HG02623 (cell line): ENCODE measurements at regions not wholly inside any gene's neighbourhood (a gene's known extent, or its start where the extent isn't known, plus 50 kb on each side); places are given as distances from the start of the nearest gene placed in this dataset.
"Not testable (repeated sequence)": the region's sequence is repeated elsewhere in the genome, so short reads cannot be mapped to it uniquely, and the experiment has no call there.

Experiments used
- ATAC-seq: cut with Tn5 transposase; IDR thresholded peaks from one replicate; pipeline ENCODE4 v1.9.1; 2021; ENCODE audit warnings: moderate library complexity; ENCODE audit not compliant: unreplicated experiment

GRCh38 chr2:183456177-183456576 is 331.9 kb downstream of the NUP35 start:
- ATAC-seq, result no peak

DNA sequence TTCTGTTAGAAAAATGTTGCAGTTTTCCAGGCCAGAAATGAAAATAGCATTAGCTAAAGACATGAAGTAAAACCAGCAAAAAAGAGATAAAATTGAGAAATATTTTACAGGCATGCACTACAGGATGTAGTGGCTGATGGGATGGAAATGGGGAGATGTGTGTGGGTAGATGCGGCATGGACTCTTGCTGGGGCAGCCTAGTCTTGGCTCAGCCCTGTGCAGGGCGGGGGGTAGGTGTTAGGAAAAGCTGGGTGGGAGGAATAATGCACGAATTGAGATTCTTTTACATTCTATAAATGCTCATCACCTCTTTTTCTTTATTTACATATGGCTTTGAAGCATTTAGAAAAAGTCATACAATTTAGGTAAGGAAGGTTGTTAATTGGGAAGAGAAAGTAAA is 334.2 kb downstream of the NUP35 start:
- ATAC-seq, result no peak

DNA sequence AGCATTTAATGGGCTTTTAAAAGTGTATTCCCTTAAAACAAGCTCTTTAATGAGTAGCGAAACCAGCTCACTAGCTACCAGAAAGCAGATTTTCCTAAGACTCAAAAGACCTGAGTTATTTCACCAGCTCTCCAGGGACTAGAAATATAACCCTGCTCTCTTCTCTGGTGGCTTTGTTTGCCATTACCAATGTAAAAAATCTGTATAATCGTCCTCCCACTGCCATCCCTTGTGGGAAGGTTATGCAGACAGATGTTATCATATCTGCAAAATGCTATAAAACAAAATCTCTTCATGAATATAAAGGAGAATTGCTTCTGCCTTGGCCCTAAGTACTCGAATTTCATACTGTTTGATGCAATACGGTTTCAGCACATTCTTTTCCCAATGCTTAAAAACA is 335.2 kb downstream of the NUP35 start:
- ATAC-seq, result no peak

DNA sequence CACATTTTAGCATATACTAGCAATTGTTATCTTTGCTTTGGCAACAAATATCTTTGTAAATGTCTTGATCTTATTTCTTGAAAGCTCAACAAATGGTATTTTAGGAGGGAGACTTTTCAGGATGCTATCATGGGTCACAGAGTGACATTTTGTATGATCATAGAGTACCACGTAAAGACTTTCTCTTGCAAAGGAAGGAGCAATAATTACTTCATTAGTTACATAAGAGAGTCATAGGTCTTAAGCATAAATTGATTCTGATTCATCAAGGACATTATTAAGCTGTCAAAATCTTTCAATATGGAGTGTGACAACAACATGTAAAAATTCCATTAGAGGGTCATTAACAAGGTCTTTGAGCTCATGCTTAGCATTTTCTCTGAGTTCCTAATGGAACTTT is 339.6 kb downstream of the NUP35 start:
- no peak for ATAC-seq

GRCh38 chr2:183465048-183465447 is 340.8 kb downstream of the NUP35 start:
- ATAC-seq, result no peak

GRCh38 chr2:183474912-183475695 is 350.9 kb downstream of the NUP35 start:
- no peak for ATAC-seq

DNA sequence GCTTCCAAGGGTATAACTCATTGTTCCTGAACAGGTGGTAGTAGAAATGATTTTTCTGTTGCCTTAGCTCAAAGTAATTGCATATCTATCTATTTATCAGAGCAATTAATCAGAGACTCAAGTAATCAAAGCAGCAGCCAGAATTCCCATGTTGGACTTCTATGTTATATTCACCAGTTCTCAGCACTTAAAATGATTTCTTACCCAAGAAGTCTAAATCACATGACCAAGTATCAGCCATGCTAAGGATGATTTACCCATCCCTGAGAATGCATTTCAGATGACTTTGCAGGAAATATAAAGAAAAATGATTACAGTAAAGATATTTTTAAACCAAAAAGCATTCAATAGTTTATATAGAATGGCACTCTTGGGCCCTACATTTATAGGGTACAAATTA is 352.2 kb downstream of the NUP35 start:
- no peak for ATAC-seq

- ATAC-seq, result no peak
Observed at GRCh38 chr2:183477296-183477695, 353.1 kb downstream of the NUP35 start.

DNA sequence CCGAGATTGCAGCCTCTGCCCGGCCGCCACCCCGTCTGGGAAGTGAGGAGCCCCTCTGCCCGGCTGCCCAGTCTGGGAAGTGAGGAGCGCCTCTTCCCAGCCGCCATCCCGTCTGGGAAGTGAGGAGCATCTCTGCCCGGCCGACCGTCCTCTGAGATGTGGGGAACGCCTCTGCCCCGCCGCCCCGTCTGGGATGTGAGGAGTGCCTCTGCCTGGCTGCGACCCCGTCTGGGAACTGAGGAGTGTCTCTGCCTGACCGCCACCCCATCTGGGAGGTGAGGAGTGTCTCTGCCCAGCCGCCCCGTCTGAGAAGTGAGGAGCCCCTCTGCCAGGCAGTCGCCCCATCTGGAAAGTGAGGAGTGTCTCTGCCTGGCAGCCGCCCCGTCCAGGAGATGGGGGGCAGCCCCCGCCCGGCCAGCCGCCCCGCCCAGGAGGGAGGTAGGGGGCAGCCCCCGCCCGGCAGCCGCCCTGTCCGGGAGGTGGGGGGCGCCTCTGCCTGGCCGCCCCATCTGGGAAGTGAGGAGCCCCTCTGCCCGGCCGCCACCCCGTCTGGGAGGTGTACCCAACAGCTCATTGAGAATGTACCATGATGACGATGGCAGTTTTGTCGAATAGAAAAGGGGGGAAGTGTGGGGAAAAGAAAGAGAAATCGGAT is 354.8 kb downstream of the NUP35 start:
- not testable (repeated sequence) for ATAC-seq

- ATAC-seq, result no peak
Observed at GRCh38 chr2:183487326-183487725, 363.1 kb downstream of the NUP35 start.

DNA sequence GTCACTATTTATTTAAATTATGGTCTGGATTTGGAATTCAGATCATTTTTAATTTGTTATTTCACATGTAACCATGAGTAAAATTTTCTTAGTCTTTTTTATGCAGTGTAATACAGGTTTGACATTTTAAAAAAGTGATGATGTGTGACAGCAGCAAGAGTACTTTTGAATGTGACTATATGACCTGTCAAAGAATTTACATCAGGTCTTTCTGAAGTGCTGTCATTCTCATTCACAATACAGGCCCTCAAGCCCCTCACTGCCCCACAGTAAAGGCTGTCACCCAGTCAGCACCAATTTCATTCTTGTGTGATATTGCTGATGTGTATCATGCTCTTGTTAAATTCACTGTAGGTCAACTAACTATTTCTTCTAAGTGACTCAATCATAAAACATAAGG is 364.2 kb downstream of the NUP35 start:
- no peak for ATAC-seq

DNA sequence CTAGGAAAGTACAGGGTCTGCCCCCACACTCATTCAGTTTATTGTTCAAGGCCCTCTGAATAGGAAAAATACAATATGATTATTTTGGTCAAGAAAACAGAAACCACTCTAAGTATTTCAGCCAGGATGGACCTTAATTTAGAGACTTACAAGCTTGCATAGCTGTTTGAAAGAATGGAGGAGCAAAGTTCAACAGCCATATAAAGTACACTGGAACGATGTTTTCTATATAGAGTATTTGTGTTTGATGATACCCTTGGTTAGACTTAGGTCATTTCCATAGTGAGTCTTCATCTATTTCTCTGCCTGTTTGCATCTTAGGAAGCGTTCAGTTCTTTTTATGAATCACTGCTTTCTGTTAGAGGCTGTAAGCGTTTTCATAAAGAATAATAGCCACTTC is 366.2 kb downstream of the NUP35 start:
- ATAC-seq, result no peak

GRCh38 chr2:183490914-183491313 is 366.7 kb downstream of the NUP35 start:
- no peak for ATAC-seq

DNA sequence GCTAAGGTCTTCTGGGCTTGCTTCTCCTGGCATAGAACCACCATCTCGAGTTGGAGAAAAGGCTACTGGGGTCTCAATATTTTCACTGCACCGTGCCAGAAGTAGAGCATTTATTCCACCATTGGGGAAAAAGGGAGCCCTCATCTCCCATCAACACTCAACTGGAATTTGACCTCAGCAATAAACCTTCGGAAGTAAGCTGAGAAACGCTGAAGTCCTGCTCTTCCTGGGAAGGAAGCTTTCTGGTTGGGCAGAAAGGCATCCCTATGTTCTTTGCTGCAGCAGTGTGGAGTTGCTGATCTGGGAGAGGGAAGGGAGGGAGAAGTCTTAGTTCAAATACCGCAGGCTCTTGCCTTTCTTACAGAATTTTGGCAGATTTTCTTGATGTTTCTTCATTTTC is 368.8 kb downstream of the NUP35 start:
- ATAC-seq, result no peak

DNA sequence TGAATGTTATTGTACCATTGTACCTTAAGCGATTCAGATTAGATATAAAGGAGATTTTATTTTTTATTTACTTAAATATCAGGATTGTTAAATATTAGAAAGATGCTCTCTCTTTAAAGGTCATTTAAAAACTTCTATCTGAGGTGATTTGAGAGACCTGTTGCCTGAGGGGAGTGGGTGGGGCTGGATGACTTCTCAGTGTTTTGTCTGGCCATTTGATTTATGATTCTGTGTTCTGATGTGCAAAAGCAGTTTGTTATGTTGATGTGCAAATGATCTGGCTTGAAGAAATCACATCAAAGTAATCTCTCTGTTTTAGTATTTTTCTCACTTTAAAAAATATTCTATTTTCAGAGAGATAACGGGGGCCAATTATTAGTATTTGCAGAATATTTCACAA is 370.8 kb downstream of the NUP35 start:
- ATAC-seq, result no peak

DNA sequence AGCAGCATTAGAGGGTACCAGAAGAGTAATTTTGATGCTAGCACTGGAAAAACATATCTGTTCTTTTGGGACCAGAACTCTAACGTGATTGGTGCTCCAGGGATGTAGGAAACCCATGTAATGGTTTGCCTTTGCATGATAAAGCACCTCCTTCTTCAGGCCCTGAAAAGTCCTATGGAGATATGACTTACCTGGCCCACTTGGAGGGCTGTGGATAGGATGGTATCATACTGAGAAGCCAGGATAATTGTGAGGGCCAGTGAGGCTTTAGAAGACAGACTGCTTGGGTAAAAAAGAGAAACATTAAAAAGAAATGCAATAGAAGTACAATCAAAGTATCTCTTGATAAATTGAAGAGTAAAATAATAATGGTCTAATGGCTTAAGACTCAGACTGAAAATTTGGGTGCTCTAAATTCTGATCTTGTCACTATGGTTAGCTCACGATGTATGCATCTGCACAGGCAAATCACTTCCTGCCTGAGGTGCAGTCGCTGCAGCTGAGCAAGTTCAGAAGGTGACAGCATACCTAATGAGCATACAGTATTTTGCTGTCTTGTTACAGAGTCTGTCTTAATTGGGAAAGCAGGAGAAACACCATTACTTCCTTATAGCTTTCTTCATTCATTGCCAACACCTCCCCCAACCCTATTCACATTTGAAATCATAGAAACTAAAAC is 371.5 kb downstream of the NUP35 start:
- peak; percentile 98 for ATAC-seq

DNA sequence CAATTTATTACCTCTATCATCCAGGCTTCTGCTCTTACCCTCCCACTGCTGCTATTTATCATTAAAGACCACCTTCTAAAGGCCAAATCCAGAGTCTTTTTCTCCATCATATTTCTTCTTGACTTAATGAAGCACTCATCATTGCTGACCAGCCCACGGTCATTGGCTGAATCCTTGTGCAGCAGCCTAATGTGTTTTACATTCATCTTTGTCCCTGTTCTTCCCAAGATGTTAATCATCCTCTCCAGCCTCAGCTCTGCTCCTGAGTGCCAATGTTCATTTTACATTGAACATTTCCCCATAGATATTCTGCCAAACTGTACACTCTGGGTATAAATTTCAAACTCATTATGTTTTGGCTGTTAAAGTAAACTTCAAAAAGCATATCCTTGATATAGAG is 373.6 kb downstream of the NUP35 start:
- no peak for ATAC-seq

DNA sequence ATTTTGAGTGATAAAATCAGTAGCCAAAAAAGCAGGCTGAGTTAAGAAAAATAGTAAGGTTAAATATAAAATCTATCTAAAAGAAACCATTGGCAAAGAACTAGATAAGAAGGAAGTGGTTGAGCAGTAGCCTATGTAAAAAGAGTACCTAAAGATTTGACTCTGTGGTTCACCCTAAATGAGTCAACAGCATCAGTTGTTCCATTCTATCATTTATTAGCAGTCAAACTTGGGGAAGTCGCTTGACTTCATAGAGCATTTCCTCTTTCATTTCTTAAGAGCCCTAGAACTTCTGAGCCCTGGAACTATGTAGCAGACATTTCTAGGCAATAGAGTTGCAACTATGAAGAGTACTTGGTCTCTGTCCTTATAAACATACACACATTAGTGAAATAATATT is 381.7 kb downstream of the NUP35 start:
- ATAC-seq, result peak; percentile 88

DNA sequence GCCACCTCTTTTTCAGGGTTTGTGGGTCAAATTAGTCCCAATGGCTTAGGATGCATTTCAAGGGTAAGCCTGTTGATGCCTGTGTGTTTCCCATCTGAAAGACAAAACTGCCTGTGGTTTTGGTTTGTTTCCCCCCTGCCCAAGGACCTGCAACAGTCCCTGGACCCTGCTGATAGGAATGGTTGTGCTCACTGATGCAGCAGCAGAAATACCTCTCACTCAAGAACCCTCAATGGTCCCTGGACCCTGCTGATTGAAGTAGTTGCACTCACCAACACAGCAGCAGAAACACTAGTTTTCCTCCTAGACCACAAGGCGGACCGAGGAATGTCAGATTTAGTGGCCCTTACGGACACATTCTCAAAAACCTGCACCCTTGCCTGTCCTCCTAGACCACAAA is 386.9 kb downstream of the NUP35 start:
- no peak for ATAC-seq

GRCh38 chr2:183519371-183520056 is 395.3 kb downstream of the NUP35 start:
- ATAC-seq, result no peak

- no peak for ATAC-seq
Observed at GRCh38 chr2:183521911-183522310, 397.7 kb downstream of the NUP35 start.
